ENCODE measurements at regions not wholly inside any gene's neighbourhood (a gene's known extent, or its start where the extent isn't known, plus 50 kb on each side); places are given as distances from the start of the nearest gene placed in this dataset.

DNA sequence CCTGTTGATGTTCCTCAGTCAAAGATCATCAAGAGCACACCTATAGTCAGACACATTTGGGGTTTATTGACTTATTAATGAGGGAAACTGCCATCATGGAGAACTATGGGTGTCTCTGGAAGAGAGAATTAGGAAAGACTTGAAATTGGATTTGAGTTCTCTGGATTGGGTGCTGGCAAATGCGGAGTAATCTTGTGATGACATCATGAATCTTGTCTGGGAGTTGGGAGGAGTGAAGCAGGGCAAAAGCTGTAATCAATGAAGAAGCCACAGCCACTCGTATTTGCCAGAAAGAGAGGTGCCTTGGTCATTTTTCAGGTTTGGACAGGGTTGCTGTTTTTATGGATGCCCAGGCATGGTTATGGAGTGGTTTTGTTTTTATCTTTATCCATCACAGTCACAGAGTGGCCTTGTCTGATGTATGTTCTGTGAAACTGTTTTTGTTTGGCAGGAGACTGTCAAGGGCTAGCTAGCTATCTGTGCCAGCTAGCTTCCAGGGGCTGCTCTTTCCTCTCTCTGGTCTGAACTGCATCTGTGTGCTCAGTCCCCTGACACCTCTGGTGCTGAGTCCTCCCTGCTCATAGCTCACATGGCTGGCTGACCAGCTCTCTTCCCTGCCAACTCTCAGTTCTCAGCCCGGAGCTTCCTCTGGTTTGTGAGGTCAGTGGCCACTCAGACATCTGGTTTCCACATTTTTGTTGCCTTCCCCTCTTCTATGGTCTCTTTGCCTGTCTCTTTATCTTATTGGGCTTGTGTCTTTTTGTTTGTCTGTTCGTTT is 193.4 kb upstream of the RMP24 start:
- ATAC-seq (no peak), DNase-seq (no peak)
- intact Hi-C loops (cut with DNase I, micrococcal nuclease), result no loop called here
- Histone ChIP-seq H3K9me3 (no peaks in the 10 kb centered on the region), H3K36me3 (ENCODE audit: low read depth) (no peaks in the 10 kb centered on the region), H3K4me3 (no peak overlapping the region), H3K4me1 (ENCODE audit: low read depth) (no peaks in the 10 kb centered on the region)
- TF ChIP-seq, protein P1, sequence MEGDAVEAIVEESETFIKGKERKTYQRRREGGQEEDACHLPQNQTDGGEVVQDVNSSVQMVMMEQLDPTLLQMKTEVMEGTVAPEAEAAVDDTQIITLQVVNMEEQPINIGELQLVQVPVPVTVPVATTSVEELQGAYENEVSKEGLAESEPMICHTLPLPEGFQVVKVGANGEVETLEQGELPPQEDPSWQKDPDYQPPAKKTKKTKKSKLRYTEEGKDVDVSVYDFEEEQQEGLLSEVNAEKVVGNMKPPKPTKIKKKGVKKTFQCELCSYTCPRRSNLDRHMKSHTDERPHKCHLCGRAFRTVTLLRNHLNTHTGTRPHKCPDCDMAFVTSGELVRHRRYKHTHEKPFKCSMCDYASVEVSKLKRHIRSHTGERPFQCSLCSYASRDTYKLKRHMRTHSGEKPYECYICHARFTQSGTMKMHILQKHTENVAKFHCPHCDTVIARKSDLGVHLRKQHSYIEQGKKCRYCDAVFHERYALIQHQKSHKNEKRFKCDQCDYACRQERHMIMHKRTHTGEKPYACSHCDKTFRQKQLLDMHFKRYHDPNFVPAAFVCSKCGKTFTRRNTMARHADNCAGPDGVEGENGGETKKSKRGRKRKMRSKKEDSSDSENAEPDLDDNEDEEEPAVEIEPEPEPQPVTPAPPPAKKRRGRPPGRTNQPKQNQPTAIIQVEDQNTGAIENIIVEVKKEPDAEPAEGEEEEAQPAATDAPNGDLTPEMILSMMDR (IDR thresholded peaks at IDR 0.05), result no peak

DNA sequence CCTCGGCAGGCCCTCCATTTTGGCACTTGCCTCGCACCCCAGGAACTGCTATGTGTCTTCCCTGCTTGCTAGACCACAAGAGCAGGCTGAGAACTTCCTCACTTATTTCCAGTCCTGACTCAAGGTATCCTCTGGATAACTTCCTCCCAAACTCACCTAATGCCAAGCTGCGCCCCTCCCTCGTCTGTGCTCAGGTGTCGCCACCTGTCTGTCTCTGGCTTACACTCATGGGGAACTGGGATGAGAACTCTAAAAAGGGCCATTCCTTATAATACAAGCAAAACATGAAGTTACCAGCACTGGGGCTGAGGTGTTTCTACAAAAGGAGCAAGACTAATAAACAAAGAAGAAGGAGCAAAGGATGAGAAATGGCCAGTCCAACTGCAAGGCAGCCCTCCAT is 191.5 kb upstream of the RMP24 start:
- ATAC-seq (no peak), DNase-seq (no peak)
- no peak overlapping the region for H3K4me3 ChIP-seq
- TF ChIP-seq, protein P1 (IDR thresholded peaks at IDR 0.05), result no peak
- intact Hi-C loops (cut with DNase I, micrococcal nuclease), result no loop called here
- H3K4me1 ChIP-seq (ENCODE audit: low read depth), result no peaks in the 10 kb centered on the region
- H3K9me3 ChIP-seq, result no peaks in the 10 kb centered on the region
- no peaks in the 10 kb centered on the region for H3K36me3 ChIP-seq (ENCODE audit: low read depth)

DNA sequence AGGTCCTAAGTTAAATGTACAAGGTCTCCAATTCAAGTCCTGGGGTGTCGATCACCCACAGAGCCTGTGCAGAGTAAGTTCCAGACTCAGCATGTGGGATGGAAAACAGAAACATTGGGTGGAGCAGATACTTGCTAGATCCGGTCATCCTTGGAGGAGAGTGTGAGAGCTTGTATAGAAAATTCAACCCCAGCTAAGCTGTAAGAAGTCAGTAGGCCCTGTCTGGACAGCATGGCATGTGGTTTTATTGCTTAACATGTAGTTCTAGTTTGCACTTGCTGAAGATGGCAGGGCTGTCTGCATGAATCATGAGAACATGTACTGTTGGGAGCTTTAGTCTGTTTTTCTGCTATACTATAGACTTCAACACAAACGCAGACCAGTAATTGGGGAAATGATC is 189.6 kb upstream of the RMP24 start:
- no peak for DNase-seq
- H3K4me1 ChIP-seq (ENCODE audit: low read depth), result no peaks in the 10 kb centered on the region
- intact Hi-C loops (cut with DNase I, micrococcal nuclease), result no loop called here
- no peak overlapping the region for H3K4me3 ChIP-seq
- H3K9me3 ChIP-seq, result no peaks in the 10 kb centered on the region
- no peaks in the 10 kb centered on the region for H3K36me3 ChIP-seq (ENCODE audit: low read depth)
- TF ChIP-seq, protein P1 (IDR thresholded peaks at IDR 0.05), result no peak
- no peak for ATAC-seq

DNA sequence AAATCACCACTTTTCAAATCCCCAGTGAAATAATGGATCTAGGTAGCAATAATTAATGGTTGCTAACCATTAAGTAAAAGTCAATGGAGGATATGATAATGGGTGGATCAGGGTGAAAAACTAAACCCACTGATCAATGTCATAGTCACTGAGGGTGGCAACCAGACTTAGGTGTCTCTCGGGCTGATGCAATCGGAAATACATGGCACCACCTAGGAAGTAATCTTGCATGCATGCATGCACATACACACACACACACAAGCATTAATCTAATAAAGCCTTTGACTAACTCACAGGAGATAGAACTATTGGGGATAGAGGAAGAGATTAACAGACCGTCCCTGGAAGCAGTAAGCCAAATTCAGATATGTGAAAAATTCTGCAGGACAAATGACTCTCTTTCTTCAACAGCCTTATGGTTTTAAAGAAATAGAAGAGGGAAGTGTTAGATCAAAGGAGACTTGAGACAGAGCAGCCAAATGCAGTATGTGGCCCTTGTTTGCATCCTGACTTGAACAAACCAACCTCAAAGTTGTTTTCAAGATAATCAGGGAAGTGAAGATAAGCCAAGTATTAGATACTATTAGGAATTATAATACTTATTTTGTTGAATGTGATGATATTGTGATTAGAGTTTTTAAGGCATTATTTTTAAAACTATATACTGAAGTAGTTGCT is 186.0 kb upstream of the RMP24 start:
- Histone ChIP-seq H3K36me3 (ENCODE audit: low read depth) (no peaks in the 10 kb centered on the region), H3K9me3 (no peaks in the 10 kb centered on the region), H3K4me1 (ENCODE audit: low read depth) (no peaks in the 10 kb centered on the region), H3K4me3 (no peak overlapping the region)
- ATAC-seq (no peak), DNase-seq (no peak)
- TF ChIP-seq, protein P1 (IDR thresholded peaks at IDR 0.05), result no peak
- intact Hi-C loops (cut with DNase I, micrococcal nuclease), result no loop called here

DNA sequence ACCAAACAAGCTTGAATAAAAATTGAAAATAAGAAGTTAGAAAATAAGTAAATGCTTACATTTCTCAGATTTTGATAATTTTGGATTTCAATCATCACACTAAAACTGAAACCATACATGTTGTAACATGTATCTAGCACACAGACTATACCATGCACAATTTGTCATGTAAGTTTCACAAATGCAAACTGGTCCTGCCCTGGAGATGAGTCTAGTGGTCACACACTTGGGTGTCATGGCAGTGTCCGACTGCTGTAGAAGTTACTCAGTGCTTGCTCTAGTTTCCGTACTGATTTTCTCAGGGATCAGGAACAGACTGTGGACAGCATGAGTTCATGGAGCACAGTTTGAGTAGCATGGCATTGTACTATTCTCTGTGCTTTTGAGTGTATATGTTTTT is 182.9 kb upstream of the RMP24 start:
- no peaks in the 10 kb centered on the region for H3K36me3 ChIP-seq (ENCODE audit: low read depth)
- intact Hi-C loops (cut with DNase I, micrococcal nuclease), result no loop called here
- H3K4me3 ChIP-seq, result no peak overlapping the region
- no peak for ATAC-seq
- no peak for DNase-seq
- no peaks in the 10 kb centered on the region for H3K4me1 ChIP-seq (ENCODE audit: low read depth)
- H3K9me3 ChIP-seq, result no peaks in the 10 kb centered on the region
- TF ChIP-seq, protein P1 (IDR thresholded peaks at IDR 0.05), result no peak
